Stimulated activated CD4-positive, alpha-beta T cell treated with anti-CD3 and anti-CD28 coated beads, Interleukin-15, amount 100 ng/mL, for 24 hours (primary cell): ENCODE measurements at regions not wholly inside any gene's neighbourhood (a gene's known extent, or its start where the extent isn't known, plus 50 kb on each side); places are given as distances from the start of the nearest gene placed in this dataset.

Source experiments
- DNase-seq: peaks from one replicate; pipeline ENCODE4 v3.0.0-alpha.2; 2020

DNA sequence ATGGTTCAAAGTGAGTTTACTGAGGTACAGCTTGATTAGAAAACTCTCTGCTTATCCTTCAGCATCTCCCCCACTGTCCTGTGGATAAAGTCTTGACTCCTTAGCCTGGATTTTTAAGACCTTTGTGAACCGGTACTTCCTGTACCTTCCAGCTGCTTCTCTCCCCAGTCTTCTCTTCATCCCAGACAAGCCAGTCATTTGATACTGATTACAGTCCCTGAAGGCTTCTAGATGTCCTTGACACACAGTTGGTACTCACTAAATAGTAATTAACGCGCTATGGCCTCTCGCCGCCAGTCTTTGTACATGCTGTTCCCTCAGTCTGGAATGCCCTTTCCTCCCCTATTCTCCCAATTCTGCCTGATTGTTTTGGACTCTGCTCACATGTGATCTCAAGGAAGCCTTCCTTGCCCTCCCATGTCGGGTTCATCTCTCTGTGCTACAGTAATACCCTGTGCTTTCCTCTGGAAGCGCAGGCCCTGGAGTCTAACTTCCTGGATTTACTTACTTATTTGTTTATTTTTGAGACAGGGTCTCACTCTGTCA lies 50.6 kb upstream of the PTGR2 start:
- no peak for DNase-seq

GRCh38 chr14:73797543-73798265 lies 53.9 kb upstream of the PTGR2 start:
- no peak for DNase-seq

DNA sequence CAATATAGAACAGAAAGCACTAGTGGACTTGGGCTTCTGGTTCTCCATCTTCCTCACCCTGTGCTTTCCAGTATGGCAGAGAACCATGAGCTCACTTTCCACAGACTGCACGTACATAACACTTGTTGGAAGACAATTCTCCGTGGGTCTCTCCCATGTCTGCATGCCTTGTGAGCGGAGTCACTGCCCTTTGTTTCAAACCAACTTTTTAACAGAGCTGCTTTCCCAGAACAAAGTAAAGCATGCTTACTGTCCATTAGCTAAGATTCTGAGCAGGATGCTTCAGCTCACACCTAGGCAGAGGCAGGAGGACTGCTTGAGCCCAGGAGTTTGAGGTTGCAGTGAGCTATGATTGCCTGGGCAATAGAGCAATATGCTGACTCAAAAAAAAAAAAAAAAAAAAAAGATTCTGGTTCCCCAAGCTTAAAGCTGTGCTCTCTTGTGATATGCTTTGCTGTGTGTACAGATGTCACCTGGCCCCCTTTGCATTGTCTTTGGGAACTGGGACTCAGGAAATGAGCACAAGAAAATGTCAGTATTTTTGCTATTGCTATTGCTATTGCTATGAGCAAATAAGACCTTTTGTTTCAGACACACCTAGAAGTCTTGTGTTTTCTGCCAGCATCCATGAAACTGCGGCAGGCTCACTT lies 54.6 kb upstream of the PTGR2 start:
- no peak for DNase-seq

DNA sequence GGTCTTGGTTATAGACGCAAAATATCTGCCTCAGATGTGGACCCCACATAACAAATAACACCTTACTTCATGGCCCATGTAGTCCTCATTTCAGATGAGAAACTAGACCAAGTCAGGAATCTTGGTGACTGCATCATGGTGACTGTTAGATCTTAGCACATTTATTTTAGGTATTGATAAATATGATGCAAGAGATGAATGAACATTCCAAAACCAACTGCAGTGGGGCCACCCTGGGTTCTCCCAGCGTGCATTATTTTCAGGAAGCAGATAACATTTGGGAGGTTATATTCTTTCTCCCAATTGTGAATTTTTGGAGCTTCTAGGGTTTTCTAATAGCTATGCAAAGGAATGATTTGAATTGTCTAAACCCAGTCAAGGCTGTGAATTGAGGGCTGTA lies 55.2 kb upstream of the PTGR2 start:
- DNase-seq: no peak

- no peak for DNase-seq
Measured at GRCh38 chr14:73795974-73796373, 55.7 kb upstream of the PTGR2 start.

GRCh38 chr14:73795466-73795865 lies 56.2 kb upstream of the PTGR2 start:
- no peak for DNase-seq

- DNase-seq: no peak
Measured at GRCh38 chr14:73794146-73794545, 57.5 kb upstream of the PTGR2 start.

DNA sequence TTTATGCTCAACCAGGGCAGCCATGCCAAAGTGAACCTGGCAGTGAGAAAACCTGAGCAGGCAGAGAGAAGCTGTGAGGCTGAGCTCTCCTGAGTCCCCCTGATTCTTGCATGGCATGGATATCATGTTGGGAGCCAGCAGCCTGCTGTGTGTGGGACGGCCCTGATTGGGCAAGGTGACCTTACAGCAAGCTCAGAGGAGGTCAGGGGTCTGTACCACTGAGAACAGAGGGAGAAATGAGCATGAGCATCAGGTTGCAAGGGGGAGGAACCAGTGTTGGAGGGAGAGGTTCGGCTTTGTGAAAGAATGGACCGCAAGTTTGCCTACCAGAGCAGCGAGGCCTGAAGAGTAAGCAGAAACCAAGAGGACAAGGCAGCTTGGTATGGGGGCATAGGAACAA lies 59.1 kb upstream of the PTGR2 start:
- DNase-seq: no peak

DNA sequence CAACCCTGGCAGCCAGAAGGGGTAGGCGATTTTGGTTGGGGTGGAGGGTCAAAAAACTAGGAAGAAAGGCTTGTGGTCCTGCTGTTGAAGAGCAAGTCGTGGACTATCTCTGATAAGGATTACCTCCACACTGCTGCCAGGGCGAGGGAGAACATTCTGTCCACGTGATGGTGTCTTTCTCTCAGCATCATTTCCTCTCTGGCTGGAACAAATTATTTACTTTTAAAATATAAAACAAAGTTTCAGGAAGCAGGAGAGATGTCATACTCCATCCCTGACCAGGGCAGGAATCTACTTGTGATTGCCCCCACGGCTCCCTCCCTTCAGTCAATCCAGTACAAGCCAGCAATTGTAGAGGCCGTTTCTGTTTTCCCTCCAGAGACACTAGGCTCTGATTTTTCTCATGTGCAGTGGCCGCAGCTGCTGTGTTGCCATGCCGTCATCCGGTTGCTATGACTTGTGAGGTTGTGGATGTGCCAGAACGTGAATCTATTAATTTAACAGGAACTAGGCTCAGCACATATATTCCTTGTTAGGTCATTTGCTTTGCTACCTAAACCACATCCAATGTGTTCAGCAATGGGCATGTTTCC lies 61.5 kb upstream of the PTGR2 start:
- no peak for DNase-seq

GRCh38 chr14:73788701-73789551 lies 62.7 kb upstream of the PTGR2 start:
- no peak for DNase-seq

DNA sequence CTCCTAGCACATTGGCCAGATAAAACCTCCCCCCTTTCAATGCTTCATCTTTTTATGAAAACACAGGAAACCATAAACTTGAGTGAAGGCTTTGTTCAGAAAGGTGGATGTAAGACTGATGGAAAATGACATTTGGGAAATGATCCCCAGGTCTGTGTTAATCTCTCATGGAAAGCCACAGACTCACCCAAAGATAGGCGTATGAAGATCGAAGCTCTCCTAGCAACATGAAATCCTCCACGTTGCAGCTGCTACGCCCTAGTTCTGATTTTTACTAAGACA lies 63.4 kb upstream of the PTGR2 start:
- no peak for DNase-seq

GRCh38 chr14:73787486-73788316 lies 63.9 kb upstream of the PTGR2 start:
- DNase-seq: peak; percentile 76

DNA sequence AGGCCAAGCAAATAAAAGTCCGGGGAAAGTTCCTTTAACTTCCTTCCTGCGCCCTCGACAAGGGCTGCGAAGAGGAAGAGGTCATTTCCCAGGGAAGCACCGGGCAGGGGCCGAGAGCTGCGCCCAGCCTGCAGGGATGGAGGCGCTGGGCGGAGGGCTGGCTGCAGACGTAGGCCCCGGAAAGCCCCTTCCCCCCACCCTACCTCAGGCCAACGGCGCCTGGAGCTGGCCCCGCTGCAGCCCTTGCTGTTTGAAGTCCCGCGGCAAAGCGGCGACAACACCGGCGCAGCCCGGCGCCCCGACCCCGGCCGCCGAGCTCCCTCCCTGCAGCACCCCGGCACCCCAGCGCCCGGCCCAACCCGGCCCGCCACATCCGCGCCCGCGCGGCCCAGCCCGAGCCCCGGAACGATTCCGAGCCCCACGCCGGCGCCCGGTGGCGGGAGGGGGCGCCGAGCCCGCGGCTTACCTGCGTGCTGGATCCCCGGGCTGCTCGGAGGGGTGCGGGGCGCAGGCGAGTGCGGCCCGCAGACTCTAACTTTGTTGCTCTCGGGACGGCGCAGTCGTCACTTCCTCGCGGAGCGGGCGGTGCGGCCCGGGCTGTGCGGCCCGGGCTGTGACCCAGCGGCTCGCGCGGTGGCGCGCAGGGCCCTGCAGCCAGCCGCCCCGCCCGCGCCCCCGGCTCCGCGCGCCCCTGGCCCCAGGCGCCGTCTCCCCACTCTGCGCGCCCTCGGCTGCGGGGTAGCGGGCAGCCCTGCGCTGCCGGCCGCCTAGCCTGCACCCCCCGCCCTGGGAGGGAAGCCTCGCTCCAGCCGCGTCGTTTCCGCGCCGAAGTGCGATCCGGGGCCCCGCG lies 64.8 kb upstream of the PTGR2 start:
- peak; percentile 69 for DNase-seq

DNA sequence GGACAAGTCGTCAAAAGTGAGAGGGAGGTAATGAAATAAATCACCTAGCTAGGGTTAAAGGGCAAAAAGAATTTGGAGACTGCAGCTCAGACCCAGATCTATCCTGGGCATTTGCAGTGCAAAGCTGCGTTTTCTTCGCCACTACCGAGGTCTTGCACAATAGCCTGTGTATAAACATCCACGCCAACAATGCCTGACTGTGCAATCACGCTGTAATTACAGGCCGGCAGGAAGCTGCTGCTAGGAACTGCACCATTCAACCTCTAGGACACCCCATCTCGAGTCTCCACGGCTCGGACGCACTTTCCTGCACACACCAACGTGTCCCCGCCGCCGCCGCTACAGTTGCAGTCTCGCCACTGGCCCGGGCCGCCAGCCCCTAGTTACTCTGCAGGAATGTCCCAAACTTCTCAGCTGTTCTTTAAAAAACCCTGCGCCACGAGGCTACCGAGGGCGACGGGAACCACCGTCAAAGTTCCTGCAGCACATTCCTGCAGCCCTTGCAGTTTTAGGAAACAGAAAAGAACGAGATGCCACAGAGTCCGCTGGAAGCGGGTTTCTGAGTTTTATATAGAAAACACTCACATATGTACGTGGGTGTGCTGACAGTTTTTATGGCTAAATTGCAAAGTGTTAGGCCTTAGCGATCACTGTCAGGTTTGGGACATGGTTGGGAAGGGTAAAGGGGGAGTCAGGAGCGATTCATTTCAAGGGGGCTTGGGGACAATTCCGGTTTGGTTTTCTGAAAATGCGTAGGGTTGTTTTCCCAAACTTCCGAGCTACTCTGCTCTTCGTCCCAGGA lies 65.6 kb upstream of the PTGR2 start:
- peak; percentile 74 for DNase-seq

DNA sequence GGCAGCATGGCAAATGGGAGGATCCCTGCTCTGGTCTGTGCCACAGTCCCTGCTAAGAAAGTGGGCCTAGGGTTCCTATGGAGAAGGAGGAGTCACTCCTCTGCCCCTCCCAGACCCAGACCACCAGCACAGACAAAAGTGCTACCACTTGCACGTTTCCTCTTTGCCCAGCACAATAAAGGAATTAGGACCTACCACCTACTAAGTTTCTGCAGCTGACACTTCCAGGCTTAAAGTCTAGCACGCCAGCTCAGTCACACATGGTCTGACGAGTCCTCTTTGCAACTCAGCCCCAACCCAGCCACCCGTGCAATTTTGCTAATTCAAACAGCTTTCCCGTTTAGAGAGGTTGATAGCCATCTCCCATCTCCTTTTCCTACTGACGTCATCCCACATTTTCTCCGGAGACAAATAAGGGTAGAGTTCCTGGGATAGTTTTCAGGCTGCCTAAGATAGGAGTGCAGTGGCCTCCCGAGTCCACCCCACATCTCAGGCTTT lies 66.2 kb upstream of the PTGR2 start:
- peak; percentile 36 for DNase-seq

DNA sequence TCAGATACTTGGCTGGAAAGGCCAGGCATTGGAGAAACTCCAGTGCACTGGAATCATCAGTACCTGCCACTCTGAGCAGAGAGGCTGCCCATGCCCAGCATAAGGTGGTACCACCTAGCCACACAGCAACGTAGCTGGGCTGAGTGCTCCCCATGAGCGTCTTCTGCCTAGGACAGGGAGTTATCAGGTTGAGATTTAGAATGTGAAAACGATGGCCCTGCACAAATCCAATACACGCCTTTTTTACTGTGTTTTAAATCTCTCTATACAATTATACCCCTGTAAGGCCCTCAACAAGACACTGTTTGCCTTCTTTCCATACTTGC lies 66.7 kb upstream of the PTGR2 start:
- DNase-seq: no peak

DNA sequence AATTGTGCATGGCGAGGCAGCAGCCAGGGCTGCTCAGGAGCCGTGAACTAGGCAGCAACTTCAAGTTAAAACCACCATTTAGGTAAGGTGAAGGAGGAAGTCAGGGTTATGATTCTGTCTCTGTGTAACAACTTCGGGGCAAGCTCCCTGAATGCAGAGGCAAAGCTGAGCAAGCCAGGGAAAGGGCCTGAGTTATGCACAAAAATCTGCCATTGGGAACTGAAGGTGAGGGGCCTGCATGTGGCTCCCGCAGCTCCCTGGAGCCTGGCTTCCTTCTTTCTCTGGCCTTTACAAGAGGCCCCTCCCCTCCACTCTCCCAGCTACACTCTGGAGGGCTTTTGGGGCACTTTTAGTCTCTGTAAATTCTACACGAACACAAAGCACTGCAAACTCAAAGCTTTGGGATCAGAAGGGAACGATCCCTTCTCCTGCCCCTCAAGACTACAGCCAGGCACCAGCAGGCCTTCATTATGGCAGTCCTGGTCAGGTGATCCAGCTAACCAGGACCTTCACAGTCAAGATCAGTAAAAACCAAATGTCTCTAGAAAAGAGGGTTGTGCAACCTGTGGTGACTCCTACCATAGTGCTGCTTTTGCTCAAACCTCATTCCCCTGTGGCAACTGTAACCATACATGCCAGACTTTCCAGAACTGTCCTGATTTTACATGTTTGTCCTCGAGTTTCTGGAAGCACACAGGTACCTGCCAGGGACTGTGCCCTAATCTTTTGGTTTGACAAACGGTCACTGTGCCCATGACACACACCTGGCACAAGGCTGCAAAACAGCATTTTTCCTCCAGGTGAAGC lies 67.2 kb upstream of the PTGR2 start:
- no peak for DNase-seq

DNA sequence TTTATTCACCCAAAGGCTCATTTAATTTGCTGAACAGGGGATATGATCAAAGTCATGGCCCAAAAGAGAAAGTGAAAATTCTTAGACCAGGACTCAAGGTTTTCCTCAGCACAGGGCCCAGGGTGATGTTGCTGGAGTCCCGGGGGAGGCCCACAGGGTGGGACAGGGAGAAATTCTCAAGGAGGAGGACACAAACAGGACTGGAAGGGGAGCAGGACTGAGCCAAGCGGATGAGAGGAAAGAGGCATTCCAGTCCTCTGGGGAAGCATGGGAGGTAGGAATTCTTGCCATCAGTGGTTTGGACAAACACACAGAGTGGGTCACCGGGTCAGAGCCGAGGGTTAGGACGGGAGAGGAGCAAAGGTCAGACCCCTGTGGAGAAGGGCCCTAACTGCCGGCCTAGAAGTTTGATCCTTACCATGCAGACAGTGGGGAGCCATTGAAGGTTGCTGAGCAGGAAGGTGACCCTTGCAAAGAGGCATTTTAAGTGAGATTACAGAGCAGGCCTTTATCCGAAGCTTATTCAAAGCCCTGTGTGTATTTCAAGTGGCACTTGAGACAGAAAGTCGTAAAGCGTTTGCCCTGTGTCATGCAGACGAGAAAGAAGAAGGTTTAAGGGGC lies 68.4 kb upstream of the PTGR2 start:
- DNase-seq: no peak

- no peak for DNase-seq
Measured at GRCh38 chr14:73782623-73783022, 68.4 kb upstream of the PNMA1 start.
